NCI-H510A treated with DMSO at 0.1 percent for 48 hours (cell line): ENCODE measurements at regions not wholly inside any gene's neighbourhood (a gene's known extent, or its start where the extent isn't known, plus 50 kb on each side); places are given as distances from the start of the nearest gene placed in this dataset.

Experiments
- DNase-seq: peaks from one replicate; lab custom pipeline; 2025; lab: John Stamatoyannopoulos, UW

GRCh38 chr1:106876384-106876783, 180.1 kb upstream of the PRMT6 start:
- DNase-seq: peak; percentile 51

GRCh38 chr1:106879538-106879937, 176.9 kb upstream of the PRMT6 start:
- peak; percentile 9 for DNase-seq

- peak; percentile 5 for DNase-seq
Observed at GRCh38 chr1:106880226-106880625, 176.2 kb upstream of the PRMT6 start.

GRCh38 chr1:106883208-106883607, 173.3 kb upstream of the PRMT6 start:
- DNase-seq: no peak

- DNase-seq: no peak
Observed at GRCh38 chr1:106889059-106889458, 167.4 kb upstream of the PRMT6 start.

GRCh38 chr1:106889583-106889982, 166.9 kb upstream of the PRMT6 start:
- DNase-seq: no peak

GRCh38 chr1:106897976-106898375, 158.5 kb upstream of the PRMT6 start:
- no peak for DNase-seq

GRCh38 chr1:106899644-106900043, 156.8 kb upstream of the PRMT6 start:
- no peak for DNase-seq

- no peak for DNase-seq
Observed at GRCh38 chr1:106907795-106908194, 148.7 kb upstream of the PRMT6 start.

- DNase-seq: no peak
Observed at GRCh38 chr1:106908689-106909088, 147.8 kb upstream of the PRMT6 start.

GRCh38 chr1:106910798-106911197, 145.7 kb upstream of the PRMT6 start:
- no peak for DNase-seq

GRCh38 chr1:106912131-106912530, 144.3 kb upstream of the PRMT6 start:
- no peak for DNase-seq

GRCh38 chr1:106921186-106921585, 135.3 kb upstream of the PRMT6 start:
- no peak for DNase-seq

GRCh38 chr1:106924360-106924759, 132.1 kb upstream of the PRMT6 start:
- no peak for DNase-seq

GRCh38 chr1:106925750-106926149, 130.7 kb upstream of the PRMT6 start:
- no peak for DNase-seq

- no peak for DNase-seq
Observed at GRCh38 chr1:106926803-106927582, 129.5 kb upstream of the PRMT6 start.

- DNase-seq: no peak
Observed at GRCh38 chr1:106937104-106937503, 119.4 kb upstream of the PRMT6 start.

GRCh38 chr1:106944721-106945120, 111.8 kb upstream of the PRMT6 start:
- peak; percentile 23 for DNase-seq

GRCh38 chr1:106952776-106953175, 103.7 kb upstream of the PRMT6 start:
- no peak for DNase-seq

- DNase-seq: no peak
Observed at GRCh38 chr1:106954661-106955229, 101.7 kb upstream of the PRMT6 start.

- no peak for DNase-seq
Observed at GRCh38 chr1:106956721-106957120, 99.8 kb upstream of the PRMT6 start.

- no peak for DNase-seq
Observed at GRCh38 chr1:106957795-106958194, 98.7 kb upstream of the PRMT6 start.

- no peak for DNase-seq
Observed at GRCh38 chr1:106960412-106960811, 96.1 kb upstream of the PRMT6 start.

- DNase-seq: no peak
Observed at GRCh38 chr1:106961646-106962045, 94.8 kb upstream of the PRMT6 start.
